CD1c-positive myeloid dendritic cell (primary cell): ENCODE measurements at regions not wholly inside any gene's neighbourhood (a gene's known extent, or its start where the extent isn't known, plus 50 kb on each side); places are given as distances from the start of the nearest gene placed in this dataset.
A peak's percentile ranks its signal among the peaks of the same experiment; 100 is the strongest.

Source experiments
- DNase-seq: peaks from one replicate; pipeline ENCODE4 v3.0.0-alpha.2; 2016; ENCODE audit errors: extremely low spot score

DNA sequence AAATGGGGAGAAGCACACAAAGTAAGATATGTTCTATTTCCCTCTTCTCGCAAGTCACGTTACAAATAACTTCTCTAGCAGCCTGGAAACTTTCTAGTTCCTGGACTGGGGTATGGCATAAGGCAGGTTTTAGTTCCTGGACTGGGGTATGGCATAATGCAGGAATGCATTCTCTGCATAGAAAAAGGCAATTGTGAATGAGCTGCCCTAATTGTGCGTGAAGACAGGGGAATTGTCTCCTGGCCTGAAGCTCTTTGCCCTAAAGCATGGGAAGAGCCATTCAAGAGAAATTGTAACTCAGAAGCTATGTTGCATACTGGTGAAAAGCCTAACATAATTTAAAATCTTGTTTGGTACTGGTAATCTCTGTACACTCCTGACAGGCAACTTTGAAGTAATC, 54.3 kb upstream of the CBLB start:
- no peak for DNase-seq

GRCh38 chr3:105927741-105928140, 58.9 kb upstream of the CBLB start:
- DNase-seq, result no peak

- no peak for DNase-seq
Observed at GRCh38 chr3:105930733-105931132, 61.9 kb upstream of the CBLB start.

DNA sequence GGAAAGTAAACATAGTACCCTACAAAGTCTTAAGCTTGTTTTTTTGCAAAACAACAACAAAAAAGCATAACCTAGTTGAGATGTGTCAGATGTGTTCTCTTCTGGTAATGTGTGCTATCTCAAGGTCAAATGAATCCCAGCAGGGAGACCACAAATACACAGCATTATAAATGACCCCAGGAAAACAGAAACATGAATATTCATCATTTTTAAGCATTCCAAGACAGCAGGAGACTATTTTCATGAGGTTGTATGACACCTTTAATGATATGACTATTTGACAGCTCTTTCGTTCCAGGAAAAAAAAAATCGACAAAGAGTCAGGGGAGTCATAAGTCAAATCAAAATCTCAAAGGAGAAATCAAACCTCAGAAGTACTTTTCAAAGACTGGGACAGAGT, 62.7 kb upstream of the CBLB start:
- no peak for DNase-seq

GRCh38 chr3:105933871-105934270, 65.1 kb upstream of the CBLB start:
- no peak for DNase-seq

DNA sequence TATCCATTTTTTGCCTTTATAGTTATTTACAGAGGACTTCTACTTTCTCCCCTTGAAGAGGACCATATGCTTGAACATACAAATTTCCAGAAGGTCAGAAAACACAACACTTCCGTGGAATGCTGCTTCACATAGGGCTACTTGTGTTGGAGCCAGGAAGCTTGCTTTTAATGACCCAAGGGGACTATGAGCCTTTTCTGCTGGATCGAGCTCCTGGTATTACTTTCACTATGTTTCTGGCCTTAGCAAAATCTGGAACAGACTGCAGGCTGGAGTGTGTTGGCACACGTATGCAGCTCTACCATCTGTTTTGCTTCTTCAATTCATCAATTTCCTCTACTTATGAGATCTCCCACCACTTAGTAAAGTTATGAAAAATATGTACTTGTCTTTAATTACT, 69.3 kb upstream of the CBLB start:
- no peak for DNase-seq

DNA sequence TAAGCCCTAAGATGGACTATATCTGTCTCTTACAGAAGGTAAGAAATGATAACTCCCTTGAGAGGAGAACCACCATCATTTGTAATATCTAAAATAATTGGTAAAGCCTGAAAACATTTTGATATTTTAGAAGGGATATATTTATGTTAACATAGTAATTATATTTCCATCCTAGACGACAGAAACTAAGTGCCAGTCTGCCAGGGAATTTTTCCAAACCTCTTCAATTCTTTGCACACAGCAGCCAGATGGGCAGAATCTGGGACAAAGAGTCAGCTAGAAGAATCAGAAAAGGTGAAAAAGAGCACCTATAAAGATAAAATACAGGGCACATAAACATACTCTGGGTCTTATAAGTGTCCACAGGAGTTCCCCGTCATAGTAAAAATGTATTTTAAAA, 70.0 kb upstream of the CBLB start:
- DNase-seq, result no peak

GRCh38 chr3:105944276-105944675, 75.5 kb upstream of the CBLB start:
- no peak for DNase-seq

DNA sequence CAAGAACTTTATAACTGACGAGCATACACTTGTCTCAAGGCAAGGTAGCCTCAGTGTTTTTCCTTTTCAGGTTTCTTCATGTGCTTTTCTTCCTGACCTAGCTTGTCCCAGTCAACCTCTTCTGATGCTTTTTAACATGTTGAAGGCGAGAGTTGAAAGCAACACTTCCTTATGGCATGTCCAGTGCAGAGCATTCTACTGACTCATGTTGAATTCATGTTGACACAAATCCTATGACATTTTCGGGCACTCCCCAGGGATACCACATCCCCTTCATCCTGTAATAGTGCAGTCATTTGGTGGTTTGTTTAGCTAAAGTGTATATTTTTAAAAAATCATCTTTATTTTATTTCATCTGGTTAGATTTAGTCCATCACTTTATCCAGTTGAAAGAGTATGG, 75.9 kb upstream of the CBLB start:
- no peak for DNase-seq

DNA sequence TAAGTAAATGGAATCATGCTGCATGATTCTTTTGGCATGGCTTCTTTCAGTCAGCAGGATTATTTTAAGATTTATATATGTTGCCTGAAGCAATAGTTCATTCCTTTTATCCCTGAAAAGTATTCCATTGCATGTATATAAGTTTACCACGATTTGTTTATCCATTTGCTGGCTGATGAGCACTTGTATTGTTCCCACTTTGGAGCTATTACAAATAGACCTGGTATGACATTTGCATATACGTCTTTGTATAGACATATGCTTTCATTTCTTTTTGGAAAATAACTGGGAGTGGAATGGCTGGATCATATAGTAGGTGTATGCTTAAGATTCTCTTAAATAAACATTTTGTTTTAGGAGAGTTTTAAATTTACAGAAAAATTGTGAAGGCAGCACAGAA, 79.3 kb upstream of the CBLB start:
- DNase-seq, result no peak

DNA sequence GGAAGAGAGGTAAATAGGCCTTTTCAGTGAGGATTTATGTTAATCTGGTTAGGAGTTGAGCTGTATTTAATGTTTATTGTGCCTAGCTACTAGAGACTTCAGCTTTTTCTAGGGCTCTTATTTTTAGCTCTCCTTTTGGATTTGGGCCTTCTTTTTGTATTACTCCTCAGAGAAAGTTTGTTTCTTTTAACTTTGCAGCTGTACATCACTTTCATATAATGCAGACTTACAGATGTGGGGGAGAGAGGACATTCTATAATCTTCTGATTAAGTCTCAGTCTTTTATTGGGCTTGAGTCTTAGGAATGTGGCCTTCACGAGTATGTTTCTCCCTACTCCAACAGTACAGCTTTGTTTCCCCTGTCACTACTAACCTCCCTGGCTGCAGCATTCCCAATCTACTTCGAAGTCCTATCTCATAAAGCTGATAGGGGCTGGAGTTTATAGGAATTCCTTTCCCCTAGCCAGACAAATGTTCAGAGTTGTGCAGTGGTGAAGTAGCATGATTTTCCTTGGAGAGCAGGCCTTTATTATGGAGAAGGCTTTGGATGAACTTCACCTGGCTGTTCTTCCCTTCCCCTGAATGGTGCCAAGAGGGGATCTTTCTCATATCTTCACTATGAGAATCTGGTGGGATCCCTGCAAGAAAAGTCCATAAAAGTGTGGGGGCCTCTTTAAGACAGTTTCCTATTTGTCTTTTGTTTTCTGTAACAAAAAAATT, 82.2 kb upstream of the CBLB start:
- no peak for DNase-seq

GRCh38 chr3:105953831-105954230, 85.0 kb upstream of the CBLB start:
- DNase-seq, result no peak

DNA sequence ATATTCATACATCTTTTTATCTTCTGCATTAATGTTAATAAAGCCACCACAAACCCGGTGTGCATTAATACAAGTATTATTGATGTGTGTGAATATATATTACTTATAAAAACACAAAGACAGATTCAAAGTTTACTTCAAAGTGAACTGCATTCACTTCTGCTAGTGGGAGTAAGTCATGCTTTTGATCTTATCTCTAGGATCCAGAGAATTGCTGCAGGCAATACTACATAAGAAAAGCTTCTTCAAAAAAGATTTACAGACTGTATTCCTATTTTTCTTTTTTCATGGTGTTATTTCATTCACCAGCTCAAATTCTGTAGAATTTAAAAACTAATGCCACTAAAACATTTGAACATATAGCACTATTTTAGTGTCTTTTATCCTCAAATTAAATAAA, 87.5 kb upstream of the CBLB start:
- no peak for DNase-seq

DNA sequence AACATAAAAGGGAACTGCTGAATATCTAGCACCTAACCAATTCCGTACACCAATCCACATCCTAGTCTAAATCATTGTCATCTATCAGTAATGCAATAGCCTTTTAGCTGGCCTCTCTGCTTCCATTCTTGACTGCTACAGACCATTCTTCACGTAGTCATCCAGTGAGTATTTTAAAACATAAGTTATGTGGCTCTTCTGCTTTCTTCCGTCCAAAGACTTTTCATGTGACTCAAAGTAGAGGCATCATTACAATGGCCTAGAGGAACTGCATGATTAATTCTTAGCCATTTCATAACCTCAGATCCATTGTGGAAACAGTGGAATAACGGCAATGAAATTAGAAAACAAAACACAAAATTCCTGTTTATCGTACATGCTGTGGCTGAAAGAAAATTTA, 88.9 kb upstream of the CBLB start:
- peak; percentile 3 for DNase-seq

GRCh38 chr3:105958237-105959000, 89.6 kb upstream of the CBLB start:
- no peak for DNase-seq

- DNase-seq, result peak; percentile 52
Observed at GRCh38 chr3:105959851-105960250, 91.0 kb upstream of the CBLB start.

DNA sequence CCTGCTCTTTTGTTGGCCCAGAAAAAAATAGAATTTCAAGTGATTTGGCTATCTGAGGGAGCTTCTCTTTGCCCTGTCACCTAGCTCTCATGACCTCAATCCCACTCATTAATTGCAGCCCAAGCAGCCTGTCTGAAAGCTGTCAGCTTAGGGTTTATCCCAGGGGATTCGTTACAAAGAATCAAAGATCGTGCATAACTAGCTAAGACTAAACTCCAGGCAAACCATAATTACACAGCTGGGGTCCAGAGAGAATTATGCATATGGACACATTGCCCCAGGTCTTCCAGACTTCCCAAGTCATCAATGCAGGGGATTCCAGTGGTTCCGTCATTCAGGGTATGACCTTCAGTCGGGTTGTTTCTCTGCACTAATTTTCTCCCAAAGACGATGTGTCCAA, 91.6 kb upstream of the CBLB start:
- DNase-seq, result no peak

GRCh38 chr3:105963161-105963560, 94.3 kb upstream of the CBLB start:
- DNase-seq, result no peak

- no peak for DNase-seq
Observed at GRCh38 chr3:105965384-105965783, 96.6 kb upstream of the CBLB start.

DNA sequence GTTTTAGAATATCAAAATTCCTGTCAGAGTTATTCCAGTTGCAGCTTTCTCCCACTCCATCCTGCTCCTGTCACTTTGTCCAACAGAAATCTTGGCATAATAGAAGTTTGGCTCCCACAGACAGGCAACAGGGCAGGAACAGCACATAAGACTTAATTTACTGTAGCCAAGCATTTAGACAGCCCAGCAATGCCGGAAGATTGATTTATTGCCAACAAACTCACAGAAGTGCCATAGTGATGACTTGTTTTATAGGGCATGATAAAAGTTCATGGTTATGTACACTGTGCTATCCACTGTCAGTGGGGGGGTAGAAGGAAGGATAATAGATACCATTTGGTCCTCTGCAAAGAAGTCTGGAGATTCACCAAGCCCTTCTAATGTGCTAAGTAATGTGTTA, 98.3 kb upstream of the CBLB start:
- DNase-seq, result no peak

DNA sequence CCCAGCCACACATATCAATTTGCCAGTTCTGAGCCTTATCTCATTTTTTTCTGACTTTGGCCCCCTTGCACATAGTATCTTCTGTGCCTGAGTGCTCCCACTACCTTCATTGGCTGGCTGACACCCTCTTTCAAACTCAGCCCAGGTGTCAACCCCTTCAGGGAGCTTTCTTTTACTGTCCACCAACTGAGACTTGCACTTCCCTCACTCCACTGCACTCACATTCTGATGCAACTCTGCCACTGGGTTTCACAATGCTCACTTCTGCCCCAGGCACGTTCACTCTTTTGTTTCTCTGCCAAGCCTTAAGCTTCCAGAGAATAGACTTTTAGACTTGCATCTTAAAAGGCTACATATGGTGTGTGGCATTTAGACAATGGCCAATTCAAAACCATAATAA, 101.5 kb upstream of the CBLB start:
- DNase-seq, result peak; percentile 37

DNA sequence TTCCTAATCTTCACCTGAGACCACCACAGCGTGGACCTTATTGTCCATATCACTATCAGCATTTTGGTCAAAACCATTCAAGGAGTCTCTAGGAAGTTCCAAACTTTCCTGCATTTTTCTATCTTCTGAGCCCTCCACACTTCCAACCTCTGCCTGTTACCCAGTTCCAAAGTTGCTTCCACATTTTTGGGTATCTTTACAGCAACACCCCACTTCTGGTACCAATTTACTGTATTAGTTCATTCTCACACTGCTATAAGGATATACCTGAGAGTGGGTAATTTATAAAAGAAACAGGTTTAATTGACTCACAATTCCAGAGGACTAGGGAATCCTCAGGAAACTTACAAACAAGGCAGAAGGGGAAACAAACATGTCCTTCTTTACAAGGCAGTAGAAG, 103.3 kb upstream of the CBLB start:
- no peak for DNase-seq

DNA sequence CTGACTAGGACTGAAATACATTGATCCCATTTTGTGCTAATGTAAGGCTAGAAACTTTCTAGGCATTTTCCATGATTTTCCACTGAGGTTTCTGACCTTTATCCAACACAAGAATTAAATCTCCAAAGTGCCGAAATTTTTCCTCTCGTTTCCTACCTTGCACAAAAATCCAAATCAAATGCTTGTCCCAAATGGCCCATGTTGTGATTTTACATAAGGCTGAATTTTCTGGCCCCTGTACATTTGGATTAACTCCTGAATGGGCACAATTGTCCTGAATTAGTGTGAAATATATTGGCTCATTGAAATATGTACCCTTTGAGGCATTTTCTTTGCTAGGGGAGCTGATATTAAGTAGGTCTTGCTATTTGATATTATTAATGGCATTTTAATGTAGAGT, 105.6 kb upstream of the CBLB start:
- DNase-seq, result no peak

- no peak for DNase-seq
Observed at GRCh38 chr3:105976196-105976595, 107.4 kb upstream of the CBLB start.
